Loucy (cell line): ENCODE measurements at regions not wholly inside any gene's neighbourhood (a gene's known extent, or its start where the extent isn't known, plus 50 kb on each side); places are given as distances from the start of the nearest gene placed in this dataset.

Source experiments
- CTCF ChIP-seq: fragments of 200-600 bp; sonication (generic); conservative IDR thresholded peaks from 2 replicates; pipeline ENCODE4 v1.5.1; 2014; ENCODE audit warnings: mild to moderate bottlenecking, antibody characterized with exemption, low read length
- EZH2phosphoT487 ChIP-seq: fragments of 200-600 bp; IDR thresholded peaks from 2 replicates; pipeline ENCODE4 v1.6.1; 2018; ENCODE audit warnings: antibody characterized with exemption, mild to moderate bottlenecking, moderate library complexity, borderline replicate concordance

- TF ChIP-seq CTCF = no peak
- no peak for TF ChIP-seq EZH2phosphoT487
Measured at GRCh38 chr10:2019803-2020202, 282.5 kb upstream of the ADARB2 start.
